B cell (primary cell): ENCODE measurements at regions not wholly inside any gene's neighbourhood (a gene's known extent, or its start where the extent isn't known, plus 50 kb on each side); places are given as distances from the start of the nearest gene placed in this dataset.

Experiments
- ATAC-seq: fragments of 200-7000 bp; cut with Tn5 transposase; one replicate; pipeline ENCODE4 v1.10.0; 2021; ENCODE audit warnings: low read depth, mild to moderate bottlenecking, moderate number of reproducible peaks, moderate library complexity
- CTCF ChIA-PET: fragments of 350-600 bp; sonication (Branson Sonifier 250); formaldehyde crosslinking; loops from one replicate; lab custom pipeline; 2021; ENCODE audit warnings: antibody characterized with exemption, inconsistent platforms; lab: Charles Lee
- POLR2A ChIA-PET: fragments of 350-600 bp; sonication (Branson Sonifier 250); formaldehyde crosslinking; loops from one replicate; lab custom pipeline; 2021; ENCODE audit warnings: antibody characterized with exemption; lab: Charles Lee
- DNase-seq: peaks from one replicate; pipeline ENCODE4 v3.0.0; 2013
- H2AFZ ChIP-seq: 2 replicates; pipeline ENCODE4 v1.6.1; 2012; ENCODE audit warnings: mild to moderate bottlenecking, low read depth, low read length; ENCODE audit not compliant: insufficient read depth, poor library complexity, severe bottlenecking
- H3K27ac ChIP-seq, 2 donors: 1 replicate in 1 of 2; 2 replicates in 1 of 2; pipeline ENCODE4 v1.5.1; 2012 to 2013; ENCODE audit warnings: low read length in 2 of 2, mild to moderate bottlenecking in 2 of 2, moderate library complexity in 1 of 2
- H3K27me3 ChIP-seq, 4 experiments: fragments of 200-600 bp in 1 of 4; sonication (generic) in 1 of 4; replicated peaks in 1 of 4; 1 replicate in 2 of 4; 2 replicates in 2 of 4; pipeline versions ENCODE4 v1.6.1 to v1.7.0; 2013 to 2016; ENCODE audit warnings: low read length in 3 of 4, mild to moderate bottlenecking in 2 of 4, mixed read lengths in 1 of 4, moderate library complexity in 1 of 4; ENCODE audit not compliant: insufficient read depth in 4 of 4, control insufficient read depth in 3 of 4; ENCODE audit errors: control extremely low read depth in 1 of 4
- H3K36me3 ChIP-seq, 2 experiments: replicated peaks in 1 of 2; 1 replicate in 1 of 2; 2 replicates in 1 of 2; pipeline versions ENCODE4 v1.6.1 to v1.7.1; 2013; ENCODE audit warnings: low read length in 1 of 2; ENCODE audit not compliant: insufficient read depth in 2 of 2, control insufficient read depth in 1 of 2; ENCODE audit errors: control extremely low read depth in 1 of 2, extremely low read depth in 1 of 2
- H3K4me1 ChIP-seq, 2 donors: fragments of 200-600 bp in 1 of 2; sonication (generic) in 1 of 2; 1 replicate in 1 of 2; 2 replicates in 1 of 2; pipeline versions ENCODE4 v1.5.1 to v1.6.1; 2013 to 2017; ENCODE audit warnings: low read length in 2 of 2; ENCODE audit not compliant: control insufficient read depth in 2 of 2, insufficient read depth in 2 of 2
- H3K4me2 ChIP-seq: replicated peaks from 2 replicates; pipeline ENCODE3; 2012; ENCODE audit warnings: mild to moderate bottlenecking, low read depth, low read length; ENCODE audit not compliant: poor library complexity, severe bottlenecking
- H3K4me3 ChIP-seq, 5 experiments: fragments of 200-600 bp in 1 of 5; sonication (generic) in 1 of 5; 1 replicate in 3 of 5; 2 replicates in 2 of 5; pipeline versions ENCODE4 v1.5.1 to v1.7.0; 2011 to 2016; ENCODE audit warnings: low read length in 4 of 5, mild to moderate bottlenecking in 4 of 5, low read depth in 2 of 5, control low read depth in 1 of 5, moderate library complexity in 1 of 5; ENCODE audit not compliant: insufficient read depth in 1 of 5; ENCODE audit errors: control extremely low read depth in 1 of 5, extremely low read depth in 1 of 5
- H3K79me2 ChIP-seq: fragments of 200-600 bp; sonication (generic); one replicate; pipeline ENCODE4 v1.6.0; 2016; ENCODE audit warnings: low read length; ENCODE audit not compliant: control insufficient read depth, insufficient read depth
- H3K9ac ChIP-seq: fragments of 200-600 bp; sonication (generic); 2 replicates; pipeline ENCODE4 v1.6.1; 2017; ENCODE audit warnings: mild to moderate bottlenecking, low read length, moderate library complexity
- H3K9me3 ChIP-seq, 3 donors: one replicate each; pipeline versions ENCODE4 v1.6.1 to v1.7.1; 2013; ENCODE audit warnings: low read length in 2 of 3; ENCODE audit not compliant: control insufficient read depth in 2 of 3, insufficient read depth in 1 of 3; ENCODE audit errors: control extremely low read depth in 1 of 3
- H4K20me1 ChIP-seq: 2 replicates; pipeline ENCODE4 v1.6.0; 2012; ENCODE audit warnings: mild to moderate bottlenecking, low read length; ENCODE audit not compliant: insufficient read depth, control insufficient read depth, poor library complexity, severe bottlenecking
- H3K27ac Mint-ChIP-seq: one replicate; pipeline ENCODE4 v1.8.0; 2021; ENCODE audit warnings: mixed read lengths
- H3K27me3 Mint-ChIP-seq: one replicate; pipeline ENCODE4 v1.8.0; 2021; ENCODE audit warnings: mixed read lengths
- H3K4me1 Mint-ChIP-seq: one replicate; pipeline ENCODE4 v1.8.0; 2021; ENCODE audit warnings: mixed read lengths
- H3K4me3 Mint-ChIP-seq: one replicate; pipeline ENCODE4 v1.8.0; 2021; ENCODE audit warnings: mixed read lengths
- H3K9me3 Mint-ChIP-seq: one replicate; pipeline ENCODE4 v1.8.0; 2022; ENCODE audit warnings: mixed read lengths; ENCODE audit not compliant: insufficient read depth
- CTCF ChIP-seq: fragments of 200-600 bp; IDR thresholded peaks from one replicate; pipeline ENCODE4 v1.8.0; 2022; ENCODE audit warnings: antibody characterized with exemption, mild to moderate bottlenecking
- EZH2 ChIP-seq: IDR thresholded peaks from 2 replicates; pipeline ENCODE4 v1.6.1; 2012; ENCODE audit warnings: borderline replicate concordance, low read depth, mild to moderate bottlenecking, moderate library complexity, low read length; ENCODE audit not compliant: insufficient read depth, poor library complexity, severe bottlenecking
- WGBS: methylation state at CpG from one replicate; pipeline ENCODE4 v1.1.5; 2013; ENCODE audit warnings: missing lambda C conversion rate; ENCODE audit not compliant: insufficient coverage; 5-methylcytosine and 5-hydroxymethylcytosine counted together
- intact Hi-C: fragments of 100-400 bp; cut with micrococcal nuclease; formaldehyde crosslinking; loops from one replicate; pipeline ENCODE4 v1.10.0; 2022

DNA sequence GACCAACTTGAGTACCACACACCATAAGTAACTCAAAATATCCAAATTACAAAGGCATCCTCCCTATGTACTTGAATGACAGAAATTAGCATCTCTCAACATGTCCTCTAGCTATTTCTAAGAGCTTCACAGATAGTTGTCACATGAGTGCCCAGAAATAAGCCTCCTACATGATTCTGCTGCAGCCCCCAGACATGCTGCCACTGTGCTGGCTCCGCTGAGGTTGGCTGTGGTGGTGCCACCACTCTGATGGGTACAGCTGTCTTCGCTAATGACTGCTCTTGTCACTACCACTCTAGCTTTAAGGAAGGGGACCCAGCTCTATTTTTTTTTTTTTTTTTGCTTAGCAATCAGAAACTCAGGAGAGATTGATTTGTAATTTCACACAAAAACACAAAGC lies 256.0 kb downstream of the GRXCR1 start:
- Histone ChIP-seq H4K20me1 (no peaks in the 10 kb centered on the region), H3K79me2 (no peaks in the 10 kb centered on the region), H3K27me3 (no peaks in the 10 kb centered on the region), H3K4me3 (no peak overlapping the region), H2AFZ (no peak overlapping the region), H3K9me3 (no peaks in the 10 kb centered on the region), H3K36me3 (no peaks in the 10 kb centered on the region), H3K9ac (no peak overlapping the region), H3K27ac (no peak overlapping the region), H3K4me1 (no peaks in the 10 kb centered on the region), H3K4me2 (no peak overlapping the region)
- ChIA-PET CTCF (interaction anchor here (1.6 kb wide), 1 partner anchor 17 kb away, joined by 6 read pairs; no protein-coding TSS in a partner anchor), POLR2A (no interaction called here)
- Mint-ChIP-seq H3K9me3 (no peaks in the 10 kb centered on the region), H3K27ac (no peak overlapping the region), H3K27me3 (no peaks in the 10 kb centered on the region), H3K4me1 (no peaks in the 10 kb centered on the region), H3K4me3 (no peak overlapping the region)
- ATAC-seq (no peak), DNase-seq (no peak)
- WGBS = 79% methylated on average over 2 of the region's 2 CpGs
- intact Hi-C loops = no loop called here
- TF ChIP-seq EZH2 = no peak
- TF ChIP-seq CTCF = no peak

- no peak overlapping the region for H3K4me3 Mint-ChIP-seq
- no peaks in the 10 kb centered on the region for H3K4me1 Mint-ChIP-seq
These were observed 270.7 kb downstream of the GRXCR1 start for GRCh38 chr4:43163101-43163792.

More at GRCh38 chr4:43163101-43163792, 270.7 kb downstream of the GRXCR1 start:
- no peak overlapping the region for H3K4me3 ChIP-seq
- TF ChIP-seq CTCF (no peak), EZH2 (no peak)
- no peaks in the 10 kb centered on the region for H3K4me1 ChIP-seq
- DNase-seq (no peak), ATAC-seq (no peak)
- no peaks in the 10 kb centered on the region for H3K27me3 Mint-ChIP-seq
- H3K79me2 ChIP-seq = no peaks in the 10 kb centered on the region
- H3K27ac ChIP-seq = no peak overlapping the region
- no peaks in the 10 kb centered on the region for H3K9me3 Mint-ChIP-seq
- no peaks in the 10 kb centered on the region for H3K36me3 ChIP-seq
- no peaks in the 10 kb centered on the region for H3K27me3 ChIP-seq
- CTCF ChIA-PET = no interaction called here
- intact Hi-C loops = no loop called here
- no peak overlapping the region for H3K4me2 ChIP-seq
- WGBS = 29% methylated on average over 1 of the region's 5 CpGs
- POLR2A ChIA-PET = no interaction called here
- no peak overlapping the region for H2AFZ ChIP-seq
- no peak overlapping the region for H3K9ac ChIP-seq
- H3K9me3 ChIP-seq = no peaks in the 10 kb centered on the region
- H4K20me1 ChIP-seq = no peaks in the 10 kb centered on the region
- H3K27ac Mint-ChIP-seq = no peak overlapping the region
